OCI-LY3 (cell line): ENCODE measurements at regions not wholly inside any gene's neighbourhood (a gene's known extent, or its start where the extent isn't known, plus 50 kb on each side); places are given as distances from the start of the nearest gene placed in this dataset.

ENCODE experiments used
- H2AFZ ChIP-seq: fragments of 200-600, 300-600 bp; shearing (Covaris generic); 2 replicates; pipeline ENCODE4 v1.6.0; 2014; ENCODE audit warnings: antibody characterized with exemption, low read depth, low read length
- H3K27ac ChIP-seq: fragments of 200-600, 300-600 bp; sonication (generic); 2 replicates; pipeline ENCODE4 v1.5.1; 2014; ENCODE audit warnings: mild to moderate bottlenecking, low read length, moderate library complexity, mixed read lengths
- H3K27me3 ChIP-seq: fragments of 200-600, 300-600 bp; sonication (generic); 2 replicates; pipeline ENCODE4 v1.6.1; 2014; ENCODE audit warnings: low read depth, low read length, mixed read lengths
- H3K36me3 ChIP-seq: fragments of 200-600, 300-600 bp; sonication (generic); replicated peaks from 2 replicates; pipeline ENCODE3; 2014; ENCODE audit warnings: low read depth, low read length, mixed read lengths
- H3K4me1 ChIP-seq: fragments of 300-600, 200-600 bp; sonication (generic); 2 replicates; pipeline ENCODE4 v1.6.1; 2014; ENCODE audit warnings: low read length, mixed read lengths
- H3K4me2 ChIP-seq: fragments of 200-600, 300-600 bp; sonication (generic); 2 replicates; pipeline ENCODE4 v1.6.1; 2014; ENCODE audit warnings: low read length, mixed read lengths
- H3K4me3 ChIP-seq: fragments of 300-600, 200-600 bp; sonication (generic); 2 replicates; pipeline ENCODE4 v1.5.1; 2014; ENCODE audit warnings: antibody characterized with exemption, mild to moderate bottlenecking, low read length, moderate library complexity
- H3K79me2 ChIP-seq: fragments of 300-600, 200-600 bp; shearing (Covaris generic); 2 replicates; pipeline ENCODE4 v1.6.1; 2014; ENCODE audit warnings: mild to moderate bottlenecking, low read length, mixed read lengths
- H3K9ac ChIP-seq: fragments of 300-600, 200-600 bp; shearing (Covaris generic); 2 replicates; pipeline ENCODE4 v1.6.0; 2014; ENCODE audit warnings: mild to moderate bottlenecking, low read length, moderate library complexity
- H3K9me3 ChIP-seq: fragments of 200-600, 300-600 bp; shearing (Covaris generic); 2 replicates; pipeline ENCODE4 v1.6.1; 2014; ENCODE audit warnings: low read length, mixed read lengths; ENCODE audit not compliant: insufficient read depth
- H4K20me1 ChIP-seq: fragments of 200-600, 300-600 bp; sonication (generic); 2 replicates; pipeline ENCODE4 v1.6.1; 2016; ENCODE audit warnings: low read length, mixed read lengths; ENCODE audit not compliant: insufficient read depth
- CTCF ChIP-seq: fragments of 200-600, 300-600 bp; sonication (generic); IDR thresholded peaks from 2 replicates; pipeline ENCODE4 v1.5.1; 2014; ENCODE audit warnings: antibody characterized with exemption, low read length, low read depth
- EZH2phosphoT487 ChIP-seq: fragments of 200-600 bp; shearing (Covaris generic); IDR thresholded peaks from 2 replicates; pipeline ENCODE4 v1.6.1; 2018; ENCODE audit warnings: antibody characterized with exemption, mixed run types, low read depth

GRCh38 chrX:109862433-109862832 is 129.4 kb upstream of the ACSL4 start:
- Histone ChIP-seq H3K27me3 (no peaks in the 10 kb centered on the region), H3K27ac (no peak overlapping the region), H3K9ac (no peak overlapping the region), H3K4me3 (no peak overlapping the region), H3K4me2 (no peak overlapping the region), H3K4me1 (0 out of 2 replicates have a peak, but pooled peaks cover under 1% of the 10 kb centered on the region), H3K79me2 (no peaks in the 10 kb centered on the region), H3K36me3 (no peaks in the 10 kb centered on the region), H3K9me3 (no peaks in the 10 kb centered on the region), H2AFZ (no peak overlapping the region), H4K20me1 (no peaks in the 10 kb centered on the region)
- TF ChIP-seq CTCF, result no peak
- no peak for TF ChIP-seq EZH2phosphoT487

GRCh38 chrX:109863811-109864210 is 130.8 kb upstream of the ACSL4 start:
- Histone ChIP-seq H3K4me2 (no peak overlapping the region), H3K36me3 (no peaks in the 10 kb centered on the region), H3K79me2 (no peaks in the 10 kb centered on the region), H3K27ac (no peak overlapping the region), H3K9ac (no peak overlapping the region), H4K20me1 (no peaks in the 10 kb centered on the region), H2AFZ (no peak overlapping the region), H3K9me3 (no peaks in the 10 kb centered on the region), H3K4me1 (no peaks in the 10 kb centered on the region), H3K4me3 (no peak overlapping the region), H3K27me3 (no peaks in the 10 kb centered on the region)
- TF ChIP-seq EZH2phosphoT487 (no peak), CTCF (no peak)

- H3K9ac ChIP-seq, result no peak overlapping the region
- H3K79me2 ChIP-seq, result no peaks in the 10 kb centered on the region
- no peak overlapping the region for H3K4me2 ChIP-seq
- H3K4me1 ChIP-seq, result no peaks in the 10 kb centered on the region
- no peaks in the 10 kb centered on the region for H3K36me3 ChIP-seq
- H3K27me3 ChIP-seq, result no peaks in the 10 kb centered on the region
- H2AFZ ChIP-seq, result no peak overlapping the region
- H4K20me1 ChIP-seq, result no peaks in the 10 kb centered on the region
- TF ChIP-seq EZH2phosphoT487, result no peak
- no peak for TF ChIP-seq CTCF
- H3K4me3 ChIP-seq, result no peak overlapping the region
- H3K9me3 ChIP-seq, result no peaks in the 10 kb centered on the region
- H3K27ac ChIP-seq, result no peak overlapping the region
These were observed 131.6 kb upstream of the TMEM164 start for GRCh38 chrX:109871121-109871888.

GRCh38 chrX:109872021-109872732 is 130.7 kb upstream of the TMEM164 start:
- TF ChIP-seq CTCF, result no peak
- no peak for TF ChIP-seq EZH2phosphoT487
- Histone ChIP-seq H3K27ac (no peak overlapping the region), H3K79me2 (no peaks in the 10 kb centered on the region), H2AFZ (no peak overlapping the region), H3K4me3 (no peak overlapping the region), H3K27me3 (no peaks in the 10 kb centered on the region), H3K9me3 (no peaks in the 10 kb centered on the region), H3K4me1 (no peaks in the 10 kb centered on the region), H3K4me2 (no peak overlapping the region), H3K36me3 (no peaks in the 10 kb centered on the region), H3K9ac (no peak overlapping the region), H4K20me1 (no peaks in the 10 kb centered on the region)
